NB4 (cell line): ENCODE measurements at regions not wholly inside any gene's neighbourhood (a gene's known extent, or its start where the extent isn't known, plus 50 kb on each side); places are given as distances from the start of the nearest gene placed in this dataset.

Experiments
- DNase-seq: peaks from one replicate; pipeline ENCODE4 v3.0.0; 2010; ENCODE audit warnings: low read depth
- H3K4me3 ChIP-seq: one replicate; pipeline ENCODE4 v1.5.1; 2011; ENCODE audit warnings: mild to moderate bottlenecking, low read depth, low read length, moderate library complexity
- CTCF ChIP-seq: IDR thresholded peaks from one replicate; pipeline ENCODE4 v1.5.1; 2012; ENCODE audit warnings: low read depth, low read length
- MAX ChIP-seq: IDR thresholded peaks from 2 replicates; pipeline ENCODE4 v1.6.1; 2011; ENCODE audit warnings: low read depth, low read length
- MYC ChIP-seq: IDR thresholded peaks from 2 replicates; pipeline ENCODE4 v1.6.1; 2011; ENCODE audit warnings: low read depth, low read length
- POLR2A ChIP-seq: IDR thresholded peaks from 2 replicates; pipeline ENCODE4 v1.6.1; 2011; ENCODE audit warnings: mild to moderate bottlenecking; ENCODE audit not compliant: insufficient read length; ENCODE audit errors: extremely low read depth

- TF ChIP-seq MYC = no peak
- TF ChIP-seq POLR2A = no peak
- TF ChIP-seq MAX = no peak
- TF ChIP-seq CTCF = no peak
- peak; percentile 1 for DNase-seq
Measured at GRCh38 chr3:147956615-147957014, 547.5 kb downstream of the ZIC1 start.

GRCh38 chr3:147958754-147959153 is 549.6 kb downstream of the ZIC1 start:
- no peak overlapping the region for H3K4me3 ChIP-seq
- no peak for DNase-seq
- TF ChIP-seq CTCF = no peak
- TF ChIP-seq POLR2A = no peak
- no peak for TF ChIP-seq MYC
- TF ChIP-seq MAX = no peak

More at GRCh38 chr3:147956615-147957014, 547.5 kb downstream of the ZIC1 start:
- no peak overlapping the region for H3K4me3 ChIP-seq

GRCh38 chr3:147960786-147961185 is 551.6 kb downstream of the ZIC1 start:
- no peak for TF ChIP-seq POLR2A
- TF ChIP-seq MYC = no peak
- no peak for TF ChIP-seq MAX
- no peak for TF ChIP-seq CTCF
- no peak overlapping the region for H3K4me3 ChIP-seq
- no peak for DNase-seq

- H3K4me3 ChIP-seq = no peak overlapping the region
- TF ChIP-seq MYC (no peak), MAX (no peak), POLR2A (no peak), CTCF (no peak)
- no peak for DNase-seq
Measured at GRCh38 chr3:147962408-147963164, 553.4 kb downstream of the ZIC1 start.

GRCh38 chr3:147963711-147964110 is 554.5 kb downstream of the ZIC1 start:
- H3K4me3 ChIP-seq = no peak overlapping the region
- DNase-seq = no peak
- TF ChIP-seq MYC (no peak), CTCF (no peak), MAX (no peak), POLR2A (no peak)
